HG03095 (cell line): ENCODE measurements at regions not wholly inside any gene's neighbourhood (a gene's known extent, or its start where the extent isn't known, plus 50 kb on each side); places are given as distances from the start of the nearest gene placed in this dataset.

Experiments
- ATAC-seq: cut with Tn5 transposase; IDR thresholded peaks from one replicate; pipeline ENCODE4 v1.9.1; 2021; ENCODE audit warnings: moderate library complexity; ENCODE audit not compliant: unreplicated experiment

DNA sequence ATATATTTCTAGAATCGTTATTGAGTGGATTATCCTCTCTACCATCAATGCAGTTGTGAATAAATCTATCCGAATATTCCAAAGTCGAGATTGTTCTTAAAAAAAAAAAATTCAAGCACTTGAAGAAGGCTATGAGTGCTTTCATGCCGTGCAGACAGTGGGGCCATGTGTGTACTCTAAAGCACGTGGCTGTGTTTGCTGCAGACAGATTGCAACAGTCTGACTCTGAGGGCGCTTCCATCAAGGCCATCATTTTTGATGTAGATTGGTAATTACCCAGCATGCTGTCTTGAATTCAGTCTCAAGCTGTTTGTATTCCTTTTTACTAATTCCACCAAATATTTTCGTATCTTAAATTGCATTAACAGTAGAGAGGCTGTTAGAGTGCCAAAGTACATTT lies 325.9 kb upstream of the LINC00305 start:
- ATAC-seq = no peak

DNA sequence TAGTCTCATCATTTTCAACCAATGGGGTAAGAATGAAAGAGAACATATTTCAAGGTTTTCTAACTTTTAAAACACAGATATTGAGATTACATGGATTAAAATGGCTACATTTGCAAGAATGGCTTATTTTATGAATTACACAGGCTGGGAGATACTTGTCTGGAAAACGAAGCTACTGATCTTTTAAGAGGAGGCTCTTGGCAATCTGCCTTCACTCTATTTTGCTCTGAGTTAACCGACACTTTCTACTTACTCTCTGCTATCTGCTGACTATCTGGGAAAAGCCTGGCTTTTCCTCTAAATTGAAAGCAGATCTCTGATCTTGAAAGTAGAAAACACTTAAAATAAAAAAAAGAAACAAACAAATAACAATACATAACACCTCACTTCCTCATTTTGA lies 325.4 kb upstream of the LINC00305 start:
- ATAC-seq = no peak

DNA sequence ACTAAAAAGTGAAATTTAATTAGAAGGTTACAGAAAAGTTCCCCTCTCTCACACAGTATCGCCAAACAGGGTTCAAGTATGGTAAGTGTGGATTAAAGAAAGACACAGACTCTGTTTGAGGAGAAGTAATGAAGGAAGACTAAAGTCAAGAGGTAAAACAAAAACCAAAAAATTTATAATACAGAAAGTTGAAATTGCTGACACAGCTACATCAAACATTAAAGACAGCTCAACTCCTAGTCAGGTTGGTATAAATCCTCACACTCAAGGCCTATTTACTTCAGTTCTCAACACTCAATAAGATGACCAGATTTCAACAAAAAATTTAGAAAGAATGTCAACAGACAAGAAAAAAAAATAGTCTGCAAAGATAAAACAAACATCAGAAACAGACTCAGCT lies 300.5 kb upstream of the LINC00305 start:
- no peak for ATAC-seq

DNA sequence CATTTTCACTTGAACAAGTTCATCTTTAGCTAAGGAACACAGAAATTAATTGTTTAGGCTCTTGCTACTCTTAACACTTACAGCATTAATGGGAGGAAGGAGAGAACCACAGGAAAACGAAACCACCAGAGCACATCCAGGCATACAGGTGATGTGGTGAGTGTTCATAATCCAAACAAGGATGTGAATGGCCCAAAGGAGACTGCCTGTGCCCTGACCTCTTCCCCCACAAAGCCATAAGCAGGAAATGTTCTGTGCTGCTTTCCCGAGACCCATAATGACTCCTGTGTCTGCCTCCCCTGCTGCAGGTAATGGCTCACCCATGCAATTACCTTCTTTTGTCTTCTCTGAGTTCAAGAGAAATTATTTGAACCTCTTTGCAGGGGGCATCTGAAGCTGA lies 295.9 kb upstream of the LINC00305 start:
- no peak for ATAC-seq

DNA sequence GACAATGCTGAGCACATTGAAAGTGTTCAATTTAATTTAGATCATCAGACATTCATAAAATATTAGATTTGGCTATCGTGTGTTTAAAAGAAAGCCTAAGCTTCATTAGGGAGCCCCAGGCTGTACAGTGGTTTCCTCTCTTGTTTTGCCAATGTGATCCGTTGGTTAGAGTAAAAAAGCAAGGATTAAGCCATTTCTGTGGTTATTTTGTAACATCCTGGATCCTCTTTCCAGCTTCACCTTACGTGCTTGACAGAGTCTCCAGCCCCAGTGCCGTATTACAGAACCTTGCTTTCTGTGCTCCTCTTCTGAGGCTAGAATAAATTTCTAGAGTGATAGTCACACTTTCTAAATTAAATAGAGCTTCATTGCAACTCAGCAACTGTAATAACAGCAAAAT lies 289.3 kb upstream of the LINC00305 start:
- ATAC-seq = no peak

DNA sequence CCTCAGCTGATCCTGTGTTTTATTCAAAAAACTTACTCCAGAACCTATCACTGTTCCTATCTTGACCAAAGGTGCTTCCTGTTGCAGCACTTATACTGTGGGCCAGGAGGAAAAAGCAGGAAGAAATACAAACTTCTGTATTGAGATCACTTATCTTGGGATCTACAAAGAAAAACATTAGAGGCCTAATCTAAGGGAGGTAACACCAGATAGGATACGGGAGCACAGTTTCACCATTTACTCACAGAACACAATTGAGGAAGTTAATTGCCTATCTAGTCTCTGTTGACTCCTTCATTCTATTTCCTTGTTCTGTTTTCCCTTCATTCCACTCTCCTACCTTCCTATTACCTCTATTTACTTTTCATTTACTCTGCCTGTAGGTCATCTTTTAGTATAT lies 287.2 kb upstream of the LINC00305 start:
- ATAC-seq = no peak

DNA sequence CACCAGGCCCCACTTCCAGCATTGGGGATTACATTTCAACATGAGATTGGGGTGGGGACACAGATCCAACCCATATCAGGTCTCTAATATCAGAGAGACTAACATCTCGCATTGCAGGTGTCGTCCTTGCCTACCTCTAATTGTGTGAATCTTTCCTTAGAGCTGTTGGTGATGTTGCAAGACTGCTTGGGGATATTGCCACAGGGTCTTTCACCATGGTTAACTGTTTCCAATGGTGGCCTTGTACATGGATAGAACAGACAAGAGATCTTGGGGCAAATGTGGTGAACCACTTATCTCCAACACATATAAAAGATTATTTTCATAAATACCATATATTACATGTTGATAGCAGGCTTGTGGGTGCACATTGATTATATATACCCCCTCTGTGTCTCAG lies 270.3 kb upstream of the LINC00305 start:
- no peak for ATAC-seq

DNA sequence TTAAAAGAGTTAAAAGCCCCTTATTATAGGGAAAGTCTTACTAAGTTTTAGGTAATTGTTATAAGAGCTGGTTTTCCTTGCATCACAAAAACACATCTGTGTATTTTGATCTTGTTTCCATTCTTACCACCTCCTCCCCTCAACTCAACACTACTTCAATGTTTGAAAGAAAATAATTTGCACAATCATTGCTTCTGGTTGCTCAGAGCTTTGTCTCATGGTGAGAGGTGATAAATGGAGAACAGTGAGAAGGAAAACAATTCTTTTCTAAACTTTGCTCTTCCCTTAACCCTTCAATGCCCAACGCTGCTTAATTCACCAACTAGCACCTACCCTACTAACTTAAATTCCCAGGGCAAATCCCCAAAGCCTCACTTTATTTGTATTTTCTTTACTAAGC lies 268.1 kb upstream of the LINC00305 start:
- ATAC-seq = no peak

DNA sequence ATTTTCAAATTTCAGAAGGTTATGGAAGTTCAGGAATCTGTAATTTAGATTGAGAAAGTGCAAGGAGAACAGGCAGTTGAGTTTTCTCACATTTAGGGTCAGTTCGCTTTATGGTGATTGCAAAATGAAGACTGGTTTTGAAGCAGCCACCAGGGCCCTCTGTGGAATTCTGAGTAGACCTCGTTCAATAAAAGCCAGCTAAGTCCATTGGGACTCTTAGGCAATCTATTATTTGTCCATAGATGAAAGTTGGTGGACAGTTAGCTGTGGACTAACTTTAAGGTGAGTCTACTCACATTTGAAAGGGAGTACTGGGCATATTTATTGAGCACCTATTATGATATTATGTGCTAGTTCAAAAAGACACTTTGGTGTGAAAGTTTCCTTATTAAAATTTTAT lies 266.3 kb upstream of the LINC00305 start:
- ATAC-seq = no peak

DNA sequence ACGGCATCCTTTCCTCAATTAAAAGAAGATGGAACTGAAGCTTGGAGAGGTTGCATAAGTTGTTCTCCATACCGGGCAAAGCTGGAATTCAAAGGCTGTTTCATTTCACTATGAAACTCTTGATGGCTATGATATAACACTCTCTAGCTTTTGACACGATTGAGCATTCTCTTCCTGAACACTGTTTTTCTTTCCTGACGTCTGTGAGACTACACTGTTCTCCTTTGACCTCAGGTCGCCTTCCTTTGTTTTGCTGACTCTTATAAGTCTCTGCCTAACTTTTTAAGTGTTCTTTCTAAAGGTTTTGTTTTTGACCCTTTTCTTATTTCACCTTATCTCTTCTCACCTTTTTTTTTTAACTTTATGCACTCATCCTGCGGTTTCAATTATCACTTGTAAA lies 261.8 kb upstream of the LINC00305 start:
- ATAC-seq = no peak

DNA sequence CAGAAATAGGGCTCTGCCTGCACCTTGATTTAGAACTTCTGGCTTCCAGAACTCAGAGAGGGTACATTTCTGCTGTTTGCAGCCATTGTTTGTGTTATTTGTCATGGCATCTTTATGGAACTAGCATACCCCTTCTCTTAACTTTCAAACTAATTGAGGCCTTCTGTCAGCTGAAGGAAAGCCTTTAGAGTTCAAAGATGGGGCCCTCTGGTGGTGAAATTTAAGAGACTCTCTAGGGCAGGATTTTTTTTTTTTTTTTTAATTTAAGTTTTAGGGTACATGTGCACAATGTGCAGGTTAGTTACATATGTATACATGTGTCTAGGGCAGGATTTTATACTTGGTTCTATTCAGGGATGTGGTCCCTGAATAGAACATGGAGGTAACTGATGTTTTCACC lies 260.6 kb upstream of the LINC00305 start:
- peak; percentile 53 for ATAC-seq

DNA sequence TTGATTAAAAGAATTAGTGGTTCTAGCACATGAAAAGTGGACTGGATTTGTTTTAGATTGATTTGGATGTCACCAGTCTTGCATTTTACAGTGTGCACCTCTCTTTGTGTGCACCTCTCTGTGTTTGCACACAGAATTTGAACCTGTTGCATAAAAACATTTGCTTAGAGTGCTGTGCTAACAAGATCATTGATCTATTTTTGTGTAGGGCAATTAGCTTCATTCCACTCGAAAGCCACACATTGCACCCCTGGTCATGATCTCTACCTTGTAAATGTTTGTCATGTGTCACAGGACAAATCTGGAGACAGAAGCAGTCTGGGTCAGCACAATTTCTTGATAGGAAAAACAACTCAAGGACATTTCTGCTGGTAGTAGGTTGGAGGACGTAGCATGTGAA lies 258.7 kb upstream of the LINC00305 start:
- ATAC-seq = no peak

DNA sequence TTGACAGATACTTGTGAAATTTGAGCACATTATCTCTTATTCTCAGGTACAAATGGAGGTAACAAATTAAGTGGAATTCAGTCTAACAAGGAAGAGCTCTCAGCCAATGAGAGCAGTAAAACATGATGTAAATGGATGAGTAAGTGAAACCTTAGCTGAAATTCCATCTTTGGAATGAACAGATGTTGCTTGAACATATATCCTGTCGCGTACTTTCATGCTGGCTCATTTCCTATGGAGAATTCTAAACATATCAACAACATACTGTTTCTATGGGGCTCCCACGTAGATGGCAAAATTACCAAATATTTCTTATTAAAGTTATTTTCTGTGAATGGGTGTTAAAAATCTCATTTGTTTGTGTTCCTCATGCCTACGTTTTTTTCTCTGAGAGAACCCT lies 256.3 kb upstream of the LINC00305 start:
- no peak for ATAC-seq

DNA sequence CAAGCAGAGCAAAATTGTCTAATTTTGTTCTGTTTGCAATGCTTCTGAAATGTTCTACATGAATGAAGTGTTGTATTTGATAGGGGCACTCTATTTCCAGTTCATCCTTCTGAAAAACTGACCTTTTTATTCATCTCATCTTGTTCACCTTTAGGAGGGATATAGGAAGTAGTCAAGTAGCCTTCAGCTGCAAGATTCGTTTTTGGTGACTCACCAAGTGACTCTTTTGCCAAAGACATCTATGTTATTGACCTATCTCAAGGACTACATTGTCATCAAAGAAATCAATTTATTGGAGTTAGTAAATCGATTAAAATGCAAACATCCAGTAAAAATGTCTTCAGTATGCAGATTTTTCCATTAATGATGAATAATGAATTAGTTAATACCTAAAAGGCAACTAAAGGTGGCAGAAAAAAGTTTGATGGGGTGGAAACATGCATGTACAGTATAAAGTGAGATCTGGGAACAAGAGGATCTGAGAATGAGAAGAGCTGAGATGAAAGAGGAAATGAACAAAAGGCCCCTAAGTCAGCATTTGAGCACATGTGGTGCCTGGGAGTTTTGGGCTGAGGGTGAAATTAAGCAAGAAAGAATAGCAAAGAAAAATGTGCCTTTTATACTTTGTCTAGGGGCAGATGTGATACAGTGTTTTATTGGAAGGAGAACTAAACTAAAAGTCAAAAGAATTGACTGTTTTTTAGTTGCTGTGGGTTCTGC lies 255.1 kb upstream of the LINC00305 start:
- ATAC-seq = no peak

DNA sequence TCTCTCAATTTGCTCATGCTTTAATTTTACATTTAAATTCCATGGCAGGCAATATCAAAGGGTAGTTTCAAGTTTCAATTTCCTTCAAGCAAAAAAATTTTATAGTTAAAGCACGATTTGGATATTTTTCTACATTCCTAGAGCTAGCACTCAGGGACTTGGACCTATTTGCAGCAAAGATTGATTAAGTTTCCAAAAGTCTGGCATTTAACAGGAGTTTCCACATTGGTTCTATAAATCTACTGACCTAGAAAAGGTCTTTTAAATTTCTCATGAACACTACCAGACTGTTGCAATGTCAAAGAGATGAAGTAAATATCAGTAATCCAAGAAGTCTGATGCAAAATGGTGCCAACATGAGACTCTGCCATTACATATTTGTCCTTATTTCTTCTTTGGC lies 253.7 kb upstream of the LINC00305 start:
- no peak for ATAC-seq

DNA sequence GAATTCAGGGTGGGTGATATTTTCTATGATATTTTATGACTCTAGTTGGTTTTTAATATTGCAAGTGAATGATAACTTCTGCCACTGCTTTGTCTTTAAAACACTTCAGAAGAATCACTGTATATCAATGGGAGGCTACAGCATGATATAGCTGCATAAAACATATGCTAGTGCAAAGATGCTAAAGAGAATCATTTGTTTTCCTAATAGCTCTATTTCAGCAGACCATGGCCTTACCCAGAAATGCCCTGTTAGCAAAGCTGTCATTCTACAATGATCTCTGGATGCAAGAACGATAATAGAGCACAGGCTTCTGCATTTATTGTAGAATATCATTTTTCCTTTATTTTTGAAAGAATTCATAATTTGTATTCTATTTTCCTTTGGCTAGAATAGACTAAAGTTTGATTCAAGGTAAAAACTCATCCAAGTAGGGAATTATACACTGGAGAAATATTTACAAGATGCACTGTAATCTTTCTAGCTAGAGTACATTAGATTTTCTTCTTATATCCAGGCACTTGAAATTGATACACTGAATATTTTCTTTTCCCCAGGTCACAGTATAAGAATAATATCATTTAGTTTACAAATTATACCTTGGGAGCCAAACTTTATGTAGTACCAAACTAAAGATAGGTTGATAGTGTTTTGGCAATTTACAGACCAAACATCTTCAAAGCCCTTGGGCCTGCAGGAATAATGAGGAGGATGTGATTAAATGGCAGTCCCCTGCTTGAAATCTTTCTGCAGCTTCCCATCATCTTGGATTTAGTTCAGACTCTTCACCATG lies 252.6 kb upstream of the LINC00305 start:
- no peak for ATAC-seq

DNA sequence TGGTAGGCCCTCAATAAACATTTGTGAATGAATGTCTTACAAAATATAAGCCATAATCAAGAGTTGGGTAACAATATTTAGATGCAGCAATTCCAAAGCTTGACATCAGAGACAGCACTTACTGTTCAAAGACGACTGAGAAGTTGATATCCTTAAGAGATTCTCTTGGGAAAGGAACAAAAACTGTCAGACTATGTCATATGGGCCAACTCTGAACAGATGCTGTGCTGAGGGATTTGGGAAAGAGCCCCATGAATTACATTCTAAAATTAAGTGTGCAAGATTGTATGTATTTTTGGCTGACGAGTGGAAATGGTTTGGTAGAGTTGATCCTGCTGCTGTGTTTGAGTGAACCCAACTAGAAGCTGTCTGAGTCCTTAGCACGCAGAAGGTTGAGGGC lies 250.7 kb upstream of the LINC00305 start:
- no peak for ATAC-seq

DNA sequence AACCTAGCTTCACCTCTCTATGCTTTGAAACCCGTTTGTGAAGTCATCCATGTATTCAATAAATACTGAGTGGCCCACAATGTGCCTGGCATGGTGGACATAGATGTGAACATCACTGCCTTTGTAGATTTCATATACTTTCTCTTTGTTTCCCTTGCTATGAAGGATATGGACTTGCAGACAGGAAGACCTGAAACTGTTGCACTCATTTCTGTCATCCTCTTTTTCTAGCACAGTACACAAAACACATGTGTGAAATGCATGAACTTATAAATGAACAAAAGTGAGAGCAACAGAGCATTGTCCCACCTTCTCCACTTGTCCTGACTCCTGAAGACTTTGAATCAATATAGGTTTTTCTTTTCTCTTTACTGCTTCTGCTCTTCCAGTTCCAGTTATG lies 249.4 kb upstream of the LINC00305 start:
- no peak for ATAC-seq

DNA sequence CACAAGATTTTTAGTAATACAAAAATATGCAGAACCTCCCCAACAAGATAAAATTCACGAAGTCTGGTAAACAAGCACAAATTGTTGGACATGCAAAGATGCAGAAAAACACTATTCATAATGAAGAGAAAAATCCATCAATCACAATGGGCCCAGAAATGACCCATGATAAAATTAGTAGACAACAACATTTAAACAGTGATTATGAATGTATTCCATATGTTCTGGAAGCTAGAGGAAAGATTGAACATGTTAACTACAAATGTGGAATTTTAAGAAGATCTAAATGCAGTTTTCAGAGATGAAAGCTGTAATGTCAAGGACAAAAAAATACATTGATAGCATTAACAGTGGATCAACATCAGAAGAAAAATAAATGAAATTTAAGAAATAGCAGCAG lies 243.3 kb upstream of the LINC00305 start:
- ATAC-seq = no peak

DNA sequence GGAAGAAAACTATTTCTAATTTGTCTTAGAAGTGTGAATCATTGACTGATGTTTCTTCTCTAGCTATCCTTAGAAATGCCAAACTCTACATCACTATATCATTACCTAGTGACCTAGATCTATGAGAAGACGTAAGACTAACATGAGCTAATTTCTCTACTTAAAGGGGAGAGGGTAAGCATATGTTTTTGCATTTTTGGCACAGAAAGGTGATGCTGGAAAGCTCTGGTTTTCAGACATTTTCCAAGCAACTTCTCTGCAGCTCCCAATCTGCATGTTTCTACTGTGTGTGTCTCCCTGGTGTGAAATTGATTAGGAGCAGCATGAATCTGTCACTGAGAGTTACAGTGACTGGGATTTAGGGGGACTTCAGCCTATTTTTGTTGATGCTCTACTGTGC lies 235.2 kb upstream of the LINC00305 start:
- ATAC-seq = no peak

DNA sequence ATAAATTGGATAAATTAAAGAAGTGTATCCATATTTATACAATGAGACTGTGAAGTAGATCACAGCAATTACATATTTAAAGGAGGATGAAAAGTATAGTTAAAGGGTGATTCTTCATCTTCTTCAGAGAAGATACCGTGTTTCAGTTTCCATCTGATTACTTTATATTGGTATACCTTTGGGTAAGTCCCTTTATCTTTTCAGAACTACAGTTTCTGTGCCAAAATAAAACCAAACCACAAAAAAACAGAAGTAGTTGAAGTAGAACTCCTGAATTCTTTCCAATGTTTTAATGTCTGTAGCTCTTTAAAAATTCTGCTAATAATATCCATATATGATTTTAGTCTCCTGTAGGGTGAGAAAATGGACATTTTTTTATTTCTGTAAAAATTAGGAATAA lies 231.2 kb upstream of the LINC00305 start:
- ATAC-seq = peak; percentile 92

DNA sequence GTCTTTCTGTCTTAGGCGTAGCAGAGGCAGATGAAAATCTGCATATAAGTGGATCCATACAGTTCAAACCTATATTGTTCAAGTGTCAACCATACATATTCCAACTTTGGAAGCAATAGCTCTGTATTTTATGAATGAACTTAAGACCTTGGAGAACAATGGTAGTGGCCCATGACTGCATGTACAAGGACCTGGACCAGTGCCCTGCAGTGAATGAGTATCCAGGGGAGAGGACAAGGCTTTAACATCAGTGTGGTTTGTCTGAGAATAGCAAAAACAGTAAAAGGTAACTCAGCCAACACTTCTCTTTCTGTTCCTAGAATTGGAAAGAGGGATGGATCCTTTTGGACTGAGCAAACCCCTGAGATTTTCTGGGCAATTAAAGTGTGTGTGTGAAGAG lies 230.8 kb upstream of the LINC00305 start:
- no peak for ATAC-seq

DNA sequence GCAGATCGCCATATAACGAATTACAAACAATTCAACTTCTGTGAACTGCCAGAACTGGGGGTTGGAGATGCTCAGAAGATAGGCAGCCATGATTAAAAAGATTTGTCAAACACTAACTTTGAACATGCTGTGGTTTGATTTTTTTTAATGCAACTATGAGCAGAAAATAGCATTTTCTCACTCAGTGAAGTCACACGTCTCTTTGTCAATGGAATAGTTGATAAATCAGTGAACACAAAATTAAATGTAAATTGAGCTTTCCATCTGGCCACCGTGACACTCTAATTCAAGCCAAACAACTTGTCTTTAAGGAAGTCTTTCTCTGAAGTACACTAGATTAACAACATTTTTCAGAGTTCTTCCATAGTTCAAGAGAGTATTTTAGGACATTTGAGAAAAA lies 228.6 kb upstream of the LINC00305 start:
- no peak for ATAC-seq
